Thyroid gland (tissue), 4 donors: ENCODE measurements at regions not wholly inside any gene's neighbourhood (a gene's known extent, or its start where the extent isn't known, plus 50 kb on each side); places are given as distances from the start of the nearest gene placed in this dataset.

Experiments used
- DNase-seq, 2 donors: peaks; one replicate each; pipeline ENCODE4 v3.0.0-alpha.2; 2019
- H3K27ac ChIP-seq, 3 donors: fragments of 200-600 bp; sonication (generic); 1 replicate in 2 of 3; 2 replicates in 1 of 3; pipeline ENCODE4 v1.5.1; 2016 to 2019; ENCODE audit warnings: mild to moderate bottlenecking in 1 of 3, moderate library complexity in 1 of 3
- H3K27me3 ChIP-seq: fragments of 200-600 bp; sonication (generic); one replicate; pipeline ENCODE4 v1.5.1; 2019
- H3K36me3 ChIP-seq, 2 donors: fragments of 200-600 bp; sonication (generic); one replicate each; pipeline ENCODE4 v1.5.1; 2016 to 2019
- H3K4me1 ChIP-seq, 2 donors: fragments of 200-600 bp; sonication (generic); one replicate each; pipeline ENCODE4 v1.5.1; 2017 to 2019
- H3K4me3 ChIP-seq, 3 donors: fragments of 200-600 bp; sonication (generic); replicated peaks in 1 of 3; 1 replicate in 2 of 3; 2 replicates in 1 of 3; pipeline ENCODE4 v1.5.1; 2016; ENCODE audit warnings: mild to moderate bottlenecking in 1 of 3
- H3K9me3 ChIP-seq: fragments of 200-600 bp; sonication (generic); one replicate; pipeline ENCODE4 v1.5.1; 2017
- CTCF ChIP-seq, 6 experiments: fragments of 200-600 bp in 3 of 6; fragments of 450-650 bp in 3 of 6; sonication (generic) in 3 of 6; IDR thresholded peaks; one replicate each; pipeline ENCODE4 v1.5.1; 2016 to 2019; ENCODE audit warnings: antibody characterized with exemption in 6 of 6, mild to moderate bottlenecking in 2 of 6, inconsistent platforms in 1 of 6, moderate library complexity in 1 of 6
- POLR2A ChIP-seq, 2 donors: fragments of 450-650 bp; IDR thresholded peaks; one replicate each; pipeline ENCODE4 v1.6.1; 2017; ENCODE audit warnings: antibody characterized with exemption in 2 of 2, mild to moderate bottlenecking in 2 of 2, moderate library complexity in 1 of 2
- WGBS, 2 donors: methylation state at CpG; one replicate each; pipeline ENCODE4 v1.1.5; 2017; 5-methylcytosine and 5-hydroxymethylcytosine counted together
- intact Hi-C: fragments of 100-400 bp; cut with DNase I; formaldehyde crosslinking; loops from one replicate; pipeline ENCODE4 v1.15.1; 2023

- TF ChIP-seq CTCF (IDR thresholded peaks at IDR 0.05) (no peak), POLR2A (IDR thresholded peaks at IDR 0.05) (no peak)
- H3K27ac ChIP-seq, result no peak overlapping the region
- WGBS, 2 donors, result 76 to 81% methylated on average over 6 of the region's 6 CpGs
- no peaks in the 10 kb centered on the region for H3K36me3 ChIP-seq
- H3K4me3 ChIP-seq, result no peak overlapping the region
- no peaks in the 10 kb centered on the region for H3K9me3 ChIP-seq
- H3K4me1 ChIP-seq, result no peaks in the 10 kb centered on the region
- intact Hi-C loops, result no loop called here
- peak in 1 of 2 donors; percentile 14 for DNase-seq
- no peaks in the 10 kb centered on the region for H3K27me3 ChIP-seq
Observed at GRCh38 chr6:3538536-3538935, 81.7 kb upstream of the SLC22A23 start.

- H3K4me3 ChIP-seq, result no peak overlapping the region
- TF ChIP-seq POLR2A (IDR thresholded peaks at IDR 0.05), result no peak
- no peak for TF ChIP-seq CTCF (IDR thresholded peaks at IDR 0.05)
- no peak for DNase-seq
- no peak overlapping the region for H3K27ac ChIP-seq
- no peaks in the 10 kb centered on the region for H3K36me3 ChIP-seq
- H3K27me3 ChIP-seq, result no peaks in the 10 kb centered on the region
- intact Hi-C loops, result no loop called here
- no peaks in the 10 kb centered on the region for H3K4me1 ChIP-seq
- no peaks in the 10 kb centered on the region for H3K9me3 ChIP-seq
- 75 to 77% methylated on average over 8 of the region's 8 CpGs for WGBS, 2 donors
Observed at GRCh38 chr6:3536901-3537300, 80.1 kb upstream of the SLC22A23 start.

GRCh38 chr6:3535776-3536435 is 79.1 kb upstream of the SLC22A23 start:
- WGBS, 2 donors, result 84 to 88% methylated on average over 19 of the region's 19 CpGs
- Histone ChIP-seq H3K36me3 (no peaks in the 10 kb centered on the region), H3K9me3 (no peaks in the 10 kb centered on the region), H3K27ac (no peak overlapping the region), H3K4me1 (no peaks in the 10 kb centered on the region), H3K4me3 (no peak overlapping the region), H3K27me3 (no peaks in the 10 kb centered on the region)
- DNase-seq, result no peak
- TF ChIP-seq POLR2A (IDR thresholded peaks at IDR 0.05), result no peak
- TF ChIP-seq CTCF (IDR thresholded peaks at IDR 0.05), result no peak
- intact Hi-C loops, result no loop called here

GRCh38 chr6:3535033-3535775 is 78.4 kb upstream of the SLC22A23 start:
- no peak for DNase-seq
- intact Hi-C loops, result no loop called here
- Histone ChIP-seq H3K4me1 (no peaks in the 10 kb centered on the region), H3K4me3 (no peak overlapping the region), H3K27ac (no peak overlapping the region), H3K36me3 (no peaks in the 10 kb centered on the region), H3K27me3 (no peaks in the 10 kb centered on the region), H3K9me3 (no peaks in the 10 kb centered on the region)
- WGBS, 2 donors, result 69 to 76% methylated on average over 4 of the region's 4 CpGs
- TF ChIP-seq CTCF (IDR thresholded peaks at IDR 0.05), result no peak
- no peak for TF ChIP-seq POLR2A (IDR thresholded peaks at IDR 0.05)

- intact Hi-C loops, result no loop called here
- TF ChIP-seq CTCF (IDR thresholded peaks at IDR 0.05) (no peak), POLR2A (IDR thresholded peaks at IDR 0.05) (no peak)
- WGBS, 2 donors, result 93 to 97% methylated on average over 4 of the region's 4 CpGs
- no peak for DNase-seq
- no peaks in the 10 kb centered on the region for H3K4me1 ChIP-seq
- H3K27ac ChIP-seq, result no peak overlapping the region
- H3K36me3 ChIP-seq, result no peaks in the 10 kb centered on the region
- H3K9me3 ChIP-seq, result no peaks in the 10 kb centered on the region
- no peak overlapping the region for H3K4me3 ChIP-seq
- H3K27me3 ChIP-seq, result no peaks in the 10 kb centered on the region
Observed at GRCh38 chr6:3534599-3534998, 77.7 kb upstream of the SLC22A23 start.
